Endometrium (tissue), 2 donors: ENCODE measurements at regions not wholly inside any gene's neighbourhood (a gene's known extent, or its start where the extent isn't known, plus 50 kb on each side); places are given as distances from the start of the nearest gene placed in this dataset.

ENCODE experiments used
- FAIRE-seq: peaks from 2 replicates; lab custom pipeline; 2012; peaks lifted over from hg19 to GRCh38; lab: Jason Lieb, UNC
- donor health status: control.
- donor health status: control.

- no peak for FAIRE-seq
Measured at GRCh38 chr2:172204309-172204708, 101.6 kb upstream of the DLX2 start.

- FAIRE-seq: no peak
Measured at GRCh38 chr2:172204762-172205161, 102.1 kb upstream of the DLX2 start.

DNA sequence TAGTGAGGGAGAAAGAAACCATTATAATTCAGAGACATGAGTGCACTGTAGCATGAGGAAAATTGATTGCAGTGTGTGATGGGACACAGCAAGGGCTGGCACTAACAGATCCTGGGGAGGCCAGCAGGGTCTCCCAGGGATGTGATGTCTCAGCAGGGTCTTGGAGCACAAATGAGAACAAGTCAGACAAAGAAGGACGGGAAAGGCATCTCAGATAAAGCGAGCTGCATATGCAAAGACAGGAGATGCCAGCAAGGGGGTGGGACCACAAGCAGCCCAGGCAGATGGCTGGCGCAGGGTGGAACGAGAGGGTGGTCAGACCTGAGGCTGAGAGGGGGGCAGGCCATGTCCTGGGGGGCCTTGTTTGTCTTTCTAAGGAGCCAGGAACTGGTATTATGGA, 102.6 kb upstream of the DLX2 start:
- no peak for FAIRE-seq

GRCh38 chr2:172207911-172208310, 105.2 kb upstream of the DLX2 start:
- no peak for FAIRE-seq

DNA sequence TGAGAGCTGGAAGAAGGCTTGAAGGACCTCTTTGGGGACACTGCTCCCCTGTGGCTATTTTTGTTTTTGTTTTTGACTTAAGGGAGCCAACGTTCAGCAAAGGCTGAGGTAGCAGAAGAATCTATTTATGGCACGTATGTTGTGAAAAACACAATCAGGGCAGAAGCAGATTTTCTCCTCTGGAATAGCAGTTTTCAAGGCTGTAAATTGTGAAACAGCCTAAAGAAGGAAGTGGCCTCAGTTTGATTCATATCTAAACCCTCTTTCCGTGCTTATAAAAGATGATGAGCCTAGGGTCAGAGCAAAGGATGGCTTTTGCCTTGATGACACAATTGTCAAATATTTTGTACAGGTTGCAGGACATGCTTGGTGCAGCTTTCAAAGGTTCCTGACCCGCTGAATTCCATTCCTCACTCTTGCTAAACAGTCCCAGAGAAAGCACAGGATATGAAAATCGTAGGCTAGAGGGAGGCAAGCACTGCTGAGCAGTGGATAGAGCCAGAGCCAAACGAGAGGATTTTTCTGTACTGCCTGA, 106.2 kb upstream of the DLX2 start:
- FAIRE-seq: no peak

DNA sequence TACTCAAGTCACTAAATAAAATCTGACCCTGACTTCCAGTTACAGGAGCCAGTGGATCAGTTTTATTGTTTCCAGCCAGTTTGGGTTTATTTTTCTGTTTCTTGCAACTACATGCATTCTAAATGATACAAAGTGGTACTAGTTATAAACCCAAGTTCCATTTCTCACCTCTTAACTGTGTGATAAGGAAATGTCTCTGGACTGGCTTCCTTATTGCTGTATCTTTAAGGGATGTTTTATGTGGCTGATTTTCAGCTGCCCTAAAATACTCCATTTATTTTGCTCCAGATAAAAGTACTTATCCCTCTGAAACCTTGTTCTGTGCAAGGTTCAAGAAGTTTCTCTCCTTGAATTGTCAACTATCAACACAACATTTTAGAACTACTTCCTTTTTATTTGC, 107.9 kb upstream of the DLX2 start:
- no peak for FAIRE-seq

DNA sequence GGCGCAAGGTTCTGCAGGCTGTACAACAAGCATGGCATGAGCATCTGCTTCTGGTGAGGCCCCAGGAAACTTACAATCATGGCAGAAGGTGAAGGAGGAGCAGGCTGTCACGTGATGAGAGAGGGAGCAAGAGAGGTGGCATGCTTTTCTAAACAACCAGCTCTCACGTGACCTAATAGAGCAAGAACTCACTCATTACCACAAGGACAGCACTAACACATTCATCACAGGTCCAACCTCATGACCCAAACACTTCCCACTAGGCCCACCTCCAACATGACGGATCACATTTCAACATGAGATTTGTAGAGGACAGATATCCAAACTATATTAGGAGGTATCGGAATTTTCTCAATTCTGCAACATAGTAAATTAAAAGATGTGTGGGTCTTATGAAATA, 108.8 kb upstream of the DLX2 start:
- FAIRE-seq: no peak

DNA sequence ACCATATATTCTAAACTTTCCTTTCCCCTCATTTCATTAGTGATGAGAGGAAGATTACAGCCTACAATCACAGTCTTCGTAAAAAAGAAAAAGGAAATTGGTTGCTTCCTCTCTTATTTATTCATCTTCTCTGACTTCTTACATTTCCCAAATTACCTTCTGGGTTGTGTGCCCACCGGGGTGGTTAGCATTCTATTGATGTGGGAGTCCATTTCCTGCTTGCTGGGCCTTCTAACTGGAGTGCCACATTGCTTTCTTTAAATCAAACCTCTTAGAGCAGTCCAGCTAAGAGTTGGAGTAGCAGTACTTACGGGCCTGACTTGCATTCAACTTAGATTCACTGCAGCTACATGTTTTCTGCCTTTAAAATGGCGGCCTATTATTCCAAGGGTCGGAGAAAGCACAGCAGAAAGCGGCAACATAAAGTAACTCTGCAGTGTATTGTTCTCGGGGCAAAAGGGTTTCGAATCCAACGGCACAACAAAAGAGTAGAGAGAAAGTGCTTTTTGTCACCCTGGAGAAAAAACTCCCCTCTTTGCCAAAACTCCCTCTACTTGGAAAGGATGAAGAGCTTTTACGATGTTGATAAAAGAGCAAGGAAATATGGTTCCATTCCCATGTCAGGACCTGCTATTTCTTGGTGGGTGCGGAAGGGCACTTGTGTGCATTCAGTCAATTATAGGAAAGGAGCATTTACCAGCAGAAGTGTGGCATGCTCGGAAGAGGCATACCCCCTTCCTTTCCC, 110.6 kb upstream of the DLX2 start:
- FAIRE-seq: no peak

DNA sequence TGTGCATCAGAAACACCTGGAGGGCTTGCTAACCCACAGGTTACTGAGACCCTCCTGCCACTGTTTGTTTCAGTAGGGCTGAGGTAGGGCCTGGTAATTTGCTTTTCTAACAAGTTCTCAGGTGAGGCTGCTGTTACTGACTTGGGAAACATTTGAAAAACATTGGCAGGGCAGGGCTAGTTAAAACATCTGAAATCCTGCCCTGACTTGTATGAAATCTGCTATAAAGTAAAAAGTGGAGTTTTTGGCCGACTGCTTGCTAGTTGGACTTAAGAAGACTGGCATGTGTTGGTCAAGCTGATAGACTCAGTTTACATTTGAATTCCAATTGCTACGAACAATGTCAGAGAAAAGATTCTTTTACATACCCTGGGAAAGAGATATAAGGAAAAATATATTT, 111.6 kb upstream of the DLX2 start:
- FAIRE-seq: no peak

- no peak for FAIRE-seq
Measured at GRCh38 chr2:172215172-172215935, 112.7 kb upstream of the DLX2 start.

GRCh38 chr2:172215936-172216335, 113.2 kb upstream of the DLX2 start:
- FAIRE-seq: no peak

GRCh38 chr2:172216477-172216876, 113.8 kb upstream of the DLX2 start:
- FAIRE-seq: no peak

DNA sequence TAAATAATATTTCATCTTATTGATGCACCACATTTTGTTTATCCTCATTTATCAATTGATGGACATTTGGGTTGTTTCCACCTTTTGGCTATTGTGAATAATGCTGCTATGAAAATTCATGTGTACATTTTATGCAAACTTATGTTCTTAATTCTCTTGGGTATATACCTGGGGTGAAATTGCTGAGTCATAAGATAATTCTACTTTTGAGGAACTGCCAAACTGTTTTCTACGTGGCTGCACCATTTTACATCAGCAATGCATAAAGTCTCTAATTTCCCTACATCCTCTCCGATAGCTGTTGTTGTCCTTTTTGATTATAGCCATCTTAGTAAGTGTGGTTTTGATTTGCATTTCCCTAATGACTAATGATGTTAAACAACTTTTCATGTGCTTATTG, 116.5 kb upstream of the DLX2 start:
- no peak for FAIRE-seq

GRCh38 chr2:172220121-172220520, 117.4 kb upstream of the DLX2 start:
- FAIRE-seq: no peak

GRCh38 chr2:172223601-172224054, 120.9 kb upstream of the DLX2 start:
- no peak for FAIRE-seq

GRCh38 chr2:172225786-172226185, 123.1 kb upstream of the DLX2 start:
- FAIRE-seq: no peak

DNA sequence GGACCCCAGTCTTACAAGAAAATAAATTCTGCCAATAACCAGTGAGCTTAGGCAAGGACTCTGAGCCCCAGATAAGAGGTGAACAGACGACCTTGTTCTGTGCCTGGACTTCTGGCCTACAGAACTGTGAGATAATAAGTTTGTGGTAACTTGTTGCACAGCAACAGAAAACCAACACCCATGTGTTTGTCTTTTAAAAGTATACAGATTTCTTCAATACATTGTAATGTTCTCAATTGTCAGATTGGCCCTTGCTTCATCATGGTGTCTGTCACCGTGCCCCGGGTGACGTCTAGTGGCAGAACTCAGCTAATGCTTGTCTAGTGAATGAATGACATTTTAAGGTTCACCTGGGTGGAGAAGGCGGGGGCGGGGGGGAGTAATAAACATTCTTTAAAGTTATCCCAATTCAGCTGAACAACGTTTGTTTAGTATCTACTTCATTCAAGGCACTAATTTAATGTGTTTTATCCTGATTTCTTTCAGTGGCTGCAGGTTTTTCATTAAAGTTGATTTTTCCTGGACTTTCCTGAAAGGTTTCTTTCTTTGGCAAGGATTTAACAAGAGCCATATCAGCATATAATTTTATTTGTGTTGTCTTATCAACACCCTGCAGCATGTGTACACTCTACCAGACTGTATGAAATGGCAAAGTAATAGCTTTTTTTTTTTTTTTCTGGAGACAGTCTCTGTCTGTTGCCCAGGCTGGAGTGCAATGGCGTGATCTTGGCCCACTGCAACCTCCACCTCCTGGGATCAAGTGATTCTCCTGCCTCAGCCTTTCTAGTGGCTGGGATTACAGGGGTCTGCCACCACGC, 123.8 kb upstream of the DLX2 start:
- FAIRE-seq: no peak

DNA sequence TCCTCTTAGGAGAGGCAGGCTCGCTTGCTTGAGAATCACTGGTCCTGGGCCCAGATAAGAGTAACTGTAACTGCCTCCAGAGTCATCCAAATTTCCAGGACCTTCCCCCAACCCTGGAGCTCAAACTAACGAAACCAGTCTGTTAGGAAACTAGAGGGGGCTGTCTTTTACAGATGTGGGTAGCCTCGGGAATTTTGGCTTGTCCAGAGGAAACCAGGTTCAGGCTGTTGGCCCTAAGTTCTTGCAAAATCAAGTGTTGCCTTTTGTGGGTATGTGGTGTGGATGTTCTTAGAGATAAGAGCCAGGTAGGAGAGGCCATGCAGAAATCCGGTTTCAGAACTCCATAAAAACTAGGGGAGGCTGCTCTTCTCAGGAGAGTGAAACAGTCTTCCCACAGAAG, 125.0 kb upstream of the DLX2 start:
- FAIRE-seq: no peak

DNA sequence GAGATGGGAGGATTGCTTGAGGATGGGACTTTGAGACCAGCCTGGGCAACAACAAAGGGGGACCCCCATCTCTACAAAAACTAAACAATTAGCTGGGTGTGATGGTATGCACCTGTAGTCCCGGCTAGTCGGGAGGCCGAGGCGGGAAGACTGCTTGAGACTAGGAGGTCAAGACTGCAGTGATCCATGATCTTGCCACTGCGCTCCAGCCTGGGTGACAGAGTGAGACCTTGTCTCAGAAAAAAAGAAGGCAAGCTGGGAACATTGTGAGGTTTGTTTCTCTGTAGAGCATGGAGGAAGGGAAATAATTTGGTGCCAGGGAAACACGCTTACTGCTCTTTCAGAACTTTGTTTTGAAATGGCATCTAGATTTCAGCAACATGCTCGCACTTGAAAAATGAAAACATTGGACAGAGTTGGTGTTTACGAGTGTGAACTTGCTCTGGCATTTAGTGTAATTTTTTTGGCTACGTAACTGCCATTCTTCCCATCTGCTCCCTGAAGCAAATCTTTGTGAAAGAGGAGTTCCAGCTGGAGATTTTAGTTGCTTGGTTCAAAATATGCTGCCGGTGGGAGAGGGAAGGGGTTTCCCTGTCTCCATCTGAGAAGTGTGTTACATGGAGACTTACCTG, 125.6 kb upstream of the DLX2 start:
- no peak for FAIRE-seq

GRCh38 chr2:172229125-172229524, 126.4 kb upstream of the DLX2 start:
- no peak for FAIRE-seq

DNA sequence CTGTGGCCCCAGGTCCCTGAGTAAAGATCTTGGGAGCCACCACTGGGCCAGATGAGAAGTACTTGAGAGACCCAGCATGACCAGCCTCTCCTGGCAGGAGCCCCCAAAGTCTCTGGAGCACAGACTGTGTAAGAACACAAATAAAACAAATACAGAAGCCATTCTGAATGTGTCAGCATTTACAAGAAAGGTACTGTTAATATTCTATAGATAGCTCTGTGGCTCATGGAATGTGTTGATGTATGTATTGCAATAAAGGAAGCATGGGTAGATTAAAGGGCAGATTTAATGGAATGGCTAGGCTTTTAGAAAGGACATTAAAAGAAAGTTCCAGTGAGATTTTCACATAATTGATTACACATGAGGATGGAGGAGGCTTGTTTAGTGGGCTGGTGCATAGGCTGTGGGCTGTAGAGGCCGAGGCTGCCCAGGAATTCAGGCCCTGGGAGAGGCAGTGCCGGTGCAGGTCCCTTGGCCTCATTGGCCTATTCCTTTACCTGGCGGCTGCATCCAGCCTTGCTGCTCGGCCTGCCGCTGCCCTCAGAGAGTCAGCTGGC, 127.7 kb upstream of the DLX2 start:
- FAIRE-seq: no peak

- no peak for FAIRE-seq
Measured at GRCh38 chr2:172230889-172231401, 128.2 kb upstream of the DLX2 start.
